Suprapubic skin (tissue), 4 donors: ENCODE measurements at regions not wholly inside any gene's neighbourhood (a gene's known extent, or its start where the extent isn't known, plus 50 kb on each side); places are given as distances from the start of the nearest gene placed in this dataset.

ENCODE experiments used
- CTCF ChIP-seq, 2 donors: fragments of 200-600 bp in 1 of 2; fragments of 450-650 bp in 1 of 2; sonication (generic) in 1 of 2; IDR thresholded peaks; one replicate each; pipeline ENCODE4 v1.5.1; 2016 to 2019; ENCODE audit warnings: antibody characterized with exemption in 2 of 2, mild to moderate bottlenecking in 1 of 2, moderate library complexity in 1 of 2
- EP300 ChIP-seq: sonication (generic); formaldehyde crosslinking; IDR thresholded peaks from one replicate; pipeline ENCODE4 v1.6.1; 2017; ENCODE audit warnings: antibody characterized with exemption
- POLR2A ChIP-seq, 2 donors: fragments of 450-650 bp; IDR thresholded peaks; one replicate each; pipeline ENCODE4 v1.6.1; 2017; ENCODE audit warnings: antibody characterized with exemption in 2 of 2, mild to moderate bottlenecking in 2 of 2, moderate library complexity in 2 of 2
- POLR2AphosphoS5 ChIP-seq, 3 donors: sonication (generic); formaldehyde crosslinking; IDR thresholded peaks; one replicate each; pipeline ENCODE4 v1.6.1; 2017; ENCODE audit warnings: antibody characterized with exemption in 3 of 3

GRCh38 chr6:115203381-115203780 is 857.3 kb downstream of the FRK start:
- TF ChIP-seq POLR2AphosphoS5 (IDR thresholded peaks at IDR 0.05) (no peak), CTCF (IDR thresholded peaks at IDR 0.05) (no peak), EP300 (no peak), POLR2A (IDR thresholded peaks at IDR 0.05) (no peak)
